Endothelial cell of umbilical vein (primary cell): ENCODE measurements at regions not wholly inside any gene's neighbourhood (a gene's known extent, or its start where the extent isn't known, plus 50 kb on each side); places are given as distances from the start of the nearest gene placed in this dataset.

Experiments used
- BruUV-seq: library from RNA; stranded (reverse); fragments of 400-500 nt; replicated peaks from 2 replicates; lab custom pipeline; 2021; lab: Mats Ljungman, UMichigan
- CTCF ChIA-PET: fragments of 300-600, 350-600 bp; sonication (Branson Sonifier 250); formaldehyde crosslinking; loops from one replicate; lab custom pipeline; 2021; ENCODE audit warnings: antibody characterized with exemption, inconsistent platforms; lab: Charles Lee
- POLR2A ChIA-PET: fragments of 300-600, 350-600 bp; sonication (Branson Sonifier 250); formaldehyde crosslinking; loops from one replicate; lab custom pipeline; 2021; ENCODE audit warnings: antibody characterized with exemption, inconsistent platforms; lab: Charles Lee
- DNase-seq: peaks from one replicate; pipeline ENCODE4 v3.0.0-alpha.2; 2011; ENCODE audit warnings: low read depth, low spot score
- FAIRE-seq: peaks from 2 replicates; lab custom pipeline; 2011; peaks lifted over from hg19 to GRCh38; lab: Jason Lieb, UNC
- H2AFZ ChIP-seq: 2 replicates; pipeline ENCODE4 v1.6.0; 2012; ENCODE audit warnings: low read depth, low read length, control low read depth, inconsistent platforms
- H3K27ac ChIP-seq: 2 replicates; pipeline ENCODE4 v1.5.1; 2011; ENCODE audit warnings: low read depth, mild to moderate bottlenecking, control low read depth, low read length, moderate library complexity; ENCODE audit not compliant: insufficient read depth
- H3K27me3 ChIP-seq, 2 experiments: 2 replicates each; pipeline versions ENCODE4 v1.6.0 to v1.6.1; 2011; ENCODE audit warnings: low read length in 2 of 2, mixed read lengths in 1 of 2; ENCODE audit not compliant: control insufficient read depth in 2 of 2, insufficient read depth in 2 of 2
- H3K36me3 ChIP-seq, 2 experiments: 2 replicates in 1 of 2; 3 replicates in 1 of 2; pipeline ENCODE4 v1.5.1; 2011; ENCODE audit warnings: low read length in 2 of 2, mild to moderate bottlenecking in 1 of 2, moderate library complexity in 1 of 2; ENCODE audit not compliant: control insufficient read depth in 2 of 2, insufficient read depth in 2 of 2; ENCODE audit errors: extremely low read depth in 1 of 2
- H3K4me1 ChIP-seq: 3 replicates; pipeline ENCODE4 v1.5.1; 2011; ENCODE audit warnings: mild to moderate bottlenecking, low read length; ENCODE audit not compliant: control insufficient read depth, insufficient read depth; ENCODE audit errors: extremely low read depth
- H3K4me2 ChIP-seq: 2 replicates; pipeline ENCODE4 v1.6.1; 2011; ENCODE audit warnings: low read length, control low read depth, mixed read lengths; ENCODE audit not compliant: insufficient read depth
- H3K4me3 ChIP-seq, 3 experiments: fragments of 200-600 bp in 1 of 3; sonication (generic), shearing (Covaris generic) in 1 of 3; replicated peaks in 1 of 3; 2 replicates each; pipeline ENCODE4 v1.5.1; 2011 to 2016; ENCODE audit warnings: control low read depth in 3 of 3, low read length in 3 of 3, mild to moderate bottlenecking in 2 of 3, inconsistent platforms in 1 of 3, low read depth in 1 of 3, moderate library complexity in 1 of 3; ENCODE audit not compliant: insufficient read depth in 1 of 3
- H3K79me2 ChIP-seq: 2 replicates; pipeline ENCODE4 v1.6.0; 2012; ENCODE audit warnings: low read length, inconsistent platforms; ENCODE audit not compliant: control insufficient read depth, insufficient read depth
- H3K9ac ChIP-seq: replicated peaks from 2 replicates; pipeline ENCODE3; 2011; ENCODE audit warnings: low read length, control low read depth; ENCODE audit not compliant: insufficient read depth; ENCODE audit errors: extremely low read depth
- H3K9me1 ChIP-seq: replicated peaks from 3 replicates; pipeline ENCODE4 v1.6.0; 2011; ENCODE audit warnings: mild to moderate bottlenecking, low read length; ENCODE audit not compliant: control insufficient read depth, insufficient read depth; ENCODE audit errors: extremely low read depth
- H3K9me3 ChIP-seq: replicated peaks from 2 replicates; pipeline ENCODE4 v1.5.1; 2012; ENCODE audit warnings: low read length, inconsistent platforms; ENCODE audit not compliant: control insufficient read depth, insufficient read depth
- H4K20me1 ChIP-seq: replicated peaks from 2 replicates; pipeline ENCODE3; 2011; ENCODE audit warnings: mild to moderate bottlenecking, low read length; ENCODE audit not compliant: control insufficient read depth, insufficient read depth; ENCODE audit errors: extremely low read depth
- EZH2 ChIP-seq: IDR thresholded peaks from 2 replicates; pipeline ENCODE4 v1.6.1; 2012; ENCODE audit warnings: borderline replicate concordance, low read depth, mild to moderate bottlenecking, moderate library complexity, low read length, inconsistent platforms; ENCODE audit not compliant: severe bottlenecking
- FOS ChIP-seq: IDR thresholded peaks from 2 replicates; pipeline ENCODE4 v1.6.1; 2011; ENCODE audit warnings: mild to moderate bottlenecking, low read length, moderate library complexity, borderline replicate concordance; ENCODE audit not compliant: insufficient read depth
- GATA2 ChIP-seq: IDR thresholded peaks from 2 replicates; pipeline ENCODE4 v1.7.0; 2011; ENCODE audit warnings: low read depth, mild to moderate bottlenecking, moderate library complexity, mixed read lengths, low read length; ENCODE audit not compliant: insufficient read length, insufficient read depth
- JUN ChIP-seq: IDR thresholded peaks from 2 replicates; pipeline ENCODE4 v1.6.1; 2011; ENCODE audit warnings: borderline replicate concordance, low read depth; ENCODE audit not compliant: insufficient read length, insufficient read depth
- MYC ChIP-seq: IDR thresholded peaks from one replicate; pipeline ENCODE4 v1.6.1; 2011; ENCODE audit warnings: mild to moderate bottlenecking, low read depth, low read length
- POLR2A ChIP-seq: IDR thresholded peaks from 2 replicates; pipeline ENCODE4 v1.6.1; 2012; ENCODE audit warnings: low read depth, mild to moderate bottlenecking, control low read depth, low read length
- POLR2AphosphoS5 ChIP-seq: IDR thresholded peaks from 2 replicates; pipeline ENCODE4 v1.6.1; 2012; ENCODE audit warnings: low read depth, mild to moderate bottlenecking, control low read depth, low read length, moderate library complexity; ENCODE audit not compliant: insufficient read depth
- dilution Hi-C: fragments of 300-500 bp; cut with MboI; formaldehyde crosslinking; loops from one replicate; pipeline ENCODE4 v1.15.0; 2019; ENCODE audit warnings: low sequenced_read_pairs; ENCODE audit not compliant: extremely low pct_ligation_motif_present
- intact Hi-C: fragments of 100-400 bp; cut with micrococcal nuclease; formaldehyde crosslinking; loops from one replicate; pipeline ENCODE4 v1.10.0; 2022
- TF ChIP-seq, protein P1 (sequence below): IDR thresholded peaks from 2 replicates; pipeline ENCODE4 v1.6.1; 2011; ENCODE audit not compliant: insufficient read depth, insufficient read length
- TF ChIP-seq, protein P2 (sequence below), 2 donors: IDR thresholded peaks; 1 replicate in 1 of 2; 2 replicates in 1 of 2; pipeline ENCODE4 v1.5.1; 2011; ENCODE audit warnings: low read length in 2 of 2, mild to moderate bottlenecking in 2 of 2, moderate library complexity in 2 of 2, control low read depth in 1 of 2, inconsistent platforms in 1 of 2, low read depth in 1 of 2; ENCODE audit not compliant: insufficient read depth in 1 of 2; ENCODE audit errors: extremely low read depth in 1 of 2

DNA sequence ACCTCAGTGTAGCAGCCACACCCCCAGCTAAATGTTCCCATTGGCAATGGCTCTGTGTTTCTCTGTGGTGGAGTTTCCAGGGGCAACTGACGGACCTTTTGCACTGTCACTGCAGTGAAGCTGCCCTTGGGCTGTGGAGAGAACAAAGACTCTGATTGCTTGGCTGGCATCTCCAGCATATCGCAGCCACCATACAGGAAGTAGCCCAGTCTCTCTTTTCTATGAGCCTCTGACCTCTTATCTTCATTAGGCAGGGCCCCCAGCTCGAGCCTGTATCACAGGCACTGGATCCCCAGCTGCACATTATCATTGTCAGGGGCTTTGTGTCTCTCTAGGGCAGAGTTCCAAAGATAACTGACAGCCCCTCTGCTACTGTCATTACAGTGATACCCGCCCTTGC, 483.5 kb downstream of the ARAP2 start:
- Histone ChIP-seq H3K4me1 (no peaks in the 10 kb centered on the region), H3K79me2 (no peaks in the 10 kb centered on the region), H3K9me1 (no peaks in the 10 kb centered on the region), H3K4me2 (no peak overlapping the region), H3K27me3 (no peaks in the 10 kb centered on the region), H3K9me3 (peaks cover 5% of the 10 kb centered on the region), H3K4me3 (no peak overlapping the region), H4K20me1 (no peaks in the 10 kb centered on the region), H3K9ac (no peak overlapping the region), H2AFZ (no peak overlapping the region), H3K27ac (no peak overlapping the region), H3K36me3 (no peaks in the 10 kb centered on the region)
- FAIRE-seq (no peak), DNase-seq (no peak)
- POLR2A ChIA-PET, result no interaction called here
- dilution Hi-C loops (no loop called here), intact Hi-C loops (no loop called here)
- no peak for TF ChIP-seq GATA2
- TF ChIP-seq, protein P1, sequence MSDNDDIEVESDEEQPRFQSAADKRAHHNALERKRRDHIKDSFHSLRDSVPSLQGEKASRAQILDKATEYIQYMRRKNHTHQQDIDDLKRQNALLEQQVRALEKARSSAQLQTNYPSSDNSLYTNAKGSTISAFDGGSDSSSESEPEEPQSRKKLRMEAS, result no peak
- TF ChIP-seq MYC, result no peak
- TF ChIP-seq EZH2, result no peak
- TF ChIP-seq, protein P2, sequence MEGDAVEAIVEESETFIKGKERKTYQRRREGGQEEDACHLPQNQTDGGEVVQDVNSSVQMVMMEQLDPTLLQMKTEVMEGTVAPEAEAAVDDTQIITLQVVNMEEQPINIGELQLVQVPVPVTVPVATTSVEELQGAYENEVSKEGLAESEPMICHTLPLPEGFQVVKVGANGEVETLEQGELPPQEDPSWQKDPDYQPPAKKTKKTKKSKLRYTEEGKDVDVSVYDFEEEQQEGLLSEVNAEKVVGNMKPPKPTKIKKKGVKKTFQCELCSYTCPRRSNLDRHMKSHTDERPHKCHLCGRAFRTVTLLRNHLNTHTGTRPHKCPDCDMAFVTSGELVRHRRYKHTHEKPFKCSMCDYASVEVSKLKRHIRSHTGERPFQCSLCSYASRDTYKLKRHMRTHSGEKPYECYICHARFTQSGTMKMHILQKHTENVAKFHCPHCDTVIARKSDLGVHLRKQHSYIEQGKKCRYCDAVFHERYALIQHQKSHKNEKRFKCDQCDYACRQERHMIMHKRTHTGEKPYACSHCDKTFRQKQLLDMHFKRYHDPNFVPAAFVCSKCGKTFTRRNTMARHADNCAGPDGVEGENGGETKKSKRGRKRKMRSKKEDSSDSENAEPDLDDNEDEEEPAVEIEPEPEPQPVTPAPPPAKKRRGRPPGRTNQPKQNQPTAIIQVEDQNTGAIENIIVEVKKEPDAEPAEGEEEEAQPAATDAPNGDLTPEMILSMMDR (IDR thresholded peaks at IDR 0.05; ENCODE audit: extremely low read depth in 1 of 2, insufficient read depth in 1 of 2, low read depth in 1 of 2, low read length in 2 of 2), result no peak
- TF ChIP-seq JUN, result no peak
- no peak for TF ChIP-seq POLR2A
- TF ChIP-seq FOS, result no peak
- TF ChIP-seq POLR2AphosphoS5, result no peak
- BruUV-seq, result no TSS peak
- CTCF ChIA-PET, result no interaction called here
